ENCODE measurements at regions not wholly inside any gene's neighbourhood (a gene's known extent, or its start where the extent isn't known, plus 50 kb on each side); places are given as distances from the start of the nearest gene placed in this dataset.

DNA sequence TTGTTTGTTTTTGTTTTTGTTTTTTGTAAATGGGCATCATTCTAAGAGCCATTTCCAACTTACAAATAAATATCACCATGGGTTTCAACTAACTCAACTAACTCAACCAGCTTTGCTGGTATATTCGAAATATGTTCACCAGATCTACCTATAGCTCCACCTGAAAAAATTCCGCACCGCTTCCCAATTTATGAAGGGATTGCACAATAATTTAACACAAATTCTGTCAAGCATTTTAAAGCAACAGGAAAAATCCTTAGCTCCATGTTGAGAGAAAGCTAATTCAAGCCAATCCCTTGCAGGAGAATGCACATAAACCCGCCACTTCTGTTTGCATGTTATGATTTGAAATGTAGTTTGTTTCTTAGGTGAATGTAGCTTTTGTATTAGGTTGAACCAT, 417.8 kb downstream of the EFNB2 start:
- H3K4me1 Mint-ChIP-seq (ENCODE audit: low read depth) = peaks cover 83% of the 10 kb centered on the region
- peak overlapping the region; percentile 30; the same call in 1 of the 2 replicates for H3K27ac Mint-ChIP-seq
- TF ChIP-seq, protein P1, sequence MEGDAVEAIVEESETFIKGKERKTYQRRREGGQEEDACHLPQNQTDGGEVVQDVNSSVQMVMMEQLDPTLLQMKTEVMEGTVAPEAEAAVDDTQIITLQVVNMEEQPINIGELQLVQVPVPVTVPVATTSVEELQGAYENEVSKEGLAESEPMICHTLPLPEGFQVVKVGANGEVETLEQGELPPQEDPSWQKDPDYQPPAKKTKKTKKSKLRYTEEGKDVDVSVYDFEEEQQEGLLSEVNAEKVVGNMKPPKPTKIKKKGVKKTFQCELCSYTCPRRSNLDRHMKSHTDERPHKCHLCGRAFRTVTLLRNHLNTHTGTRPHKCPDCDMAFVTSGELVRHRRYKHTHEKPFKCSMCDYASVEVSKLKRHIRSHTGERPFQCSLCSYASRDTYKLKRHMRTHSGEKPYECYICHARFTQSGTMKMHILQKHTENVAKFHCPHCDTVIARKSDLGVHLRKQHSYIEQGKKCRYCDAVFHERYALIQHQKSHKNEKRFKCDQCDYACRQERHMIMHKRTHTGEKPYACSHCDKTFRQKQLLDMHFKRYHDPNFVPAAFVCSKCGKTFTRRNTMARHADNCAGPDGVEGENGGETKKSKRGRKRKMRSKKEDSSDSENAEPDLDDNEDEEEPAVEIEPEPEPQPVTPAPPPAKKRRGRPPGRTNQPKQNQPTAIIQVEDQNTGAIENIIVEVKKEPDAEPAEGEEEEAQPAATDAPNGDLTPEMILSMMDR (IDR thresholded peaks at IDR 0.05) = no peak
- H3K9me3 Mint-ChIP-seq = no peaks in the 10 kb centered on the region
- no peaks in the 10 kb centered on the region; the same call in 1 of the 2 replicates for H3K36me3 Mint-ChIP-seq (ENCODE audit: low read depth)
- DNase-seq = no peak
- H3K27me3 Mint-ChIP-seq (ENCODE audit: insufficient read depth) = peaks cover 1% of the 10 kb centered on the region; the same call in 1 of the 2 replicates
- H3K4me3 Mint-ChIP-seq = peak overlapping the region; percentile 35; the same call in 1 of the 2 replicates

DNA sequence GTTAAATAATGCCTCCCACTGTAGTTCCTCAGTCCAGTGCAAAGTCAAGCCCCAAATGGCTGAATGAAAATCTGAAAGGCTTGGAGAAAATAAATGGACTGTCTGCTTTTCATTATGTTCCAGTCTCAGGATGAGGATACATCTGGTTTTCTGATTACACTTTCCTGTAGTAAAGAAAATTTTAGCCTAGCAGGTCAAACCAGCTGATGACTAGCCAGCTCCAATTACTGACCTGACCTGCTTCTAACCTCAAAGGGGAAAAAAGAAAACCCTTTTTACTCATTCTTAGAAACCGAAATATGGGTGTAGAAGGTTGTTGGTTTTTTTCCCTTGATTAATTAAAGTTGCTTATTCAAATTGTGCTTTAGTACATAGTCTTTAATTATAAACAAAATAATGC, 418.4 kb downstream of the EFNB2 start:
- TF ChIP-seq, protein P1 (IDR thresholded peaks at IDR 0.05) = no peak
- Mint-ChIP-seq H3K4me3 (no peak overlapping the region), H3K27me3 (ENCODE audit: insufficient read depth) (peaks cover 1% of the 10 kb centered on the region; the same call in 1 of the 2 replicates), H3K27ac (peak overlapping the region; percentile 13; the same call in 1 of the 2 replicates), H3K4me1 (ENCODE audit: low read depth) (peaks cover 87% of the 10 kb centered on the region), H3K9me3 (no peaks in the 10 kb centered on the region), H3K36me3 (ENCODE audit: low read depth) (no peaks in the 10 kb centered on the region; the same call in 1 of the 2 replicates)
- peak; percentile 14 for DNase-seq

DNA sequence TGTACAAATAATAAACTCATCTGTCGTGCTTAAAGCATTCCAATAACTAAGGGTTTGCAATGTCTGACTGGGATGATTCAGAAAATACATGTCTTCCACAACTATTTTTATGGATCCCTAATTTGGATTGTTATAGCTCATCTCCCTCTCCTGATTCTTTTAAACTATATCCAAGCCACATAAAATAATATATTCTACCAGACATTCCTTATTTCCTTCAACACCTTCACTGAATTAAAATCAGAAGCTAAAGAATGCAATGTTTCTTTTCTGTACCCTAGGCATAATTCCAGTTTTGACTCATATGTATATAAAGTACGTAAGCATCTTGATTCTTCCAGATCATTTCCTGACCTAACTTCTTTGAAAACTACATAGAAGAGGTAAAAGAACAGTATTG, 420.4 kb downstream of the EFNB2 start:
- Mint-ChIP-seq H3K4me1 (ENCODE audit: low read depth) (peaks cover 84% of the 10 kb centered on the region), H3K27ac (peak overlapping the region; percentile 56), H3K4me3 (peak overlapping the region; percentile 15; the same call in 1 of the 2 replicates), H3K9me3 (no peaks in the 10 kb centered on the region), H3K27me3 (ENCODE audit: insufficient read depth) (peaks cover 1% of the 10 kb centered on the region; the same call in 1 of the 2 replicates), H3K36me3 (ENCODE audit: low read depth) (no peaks in the 10 kb centered on the region; the same call in 1 of the 2 replicates)
- TF ChIP-seq, protein P1 (IDR thresholded peaks at IDR 0.05) = no peak
- DNase-seq = peak; percentile 48

DNA sequence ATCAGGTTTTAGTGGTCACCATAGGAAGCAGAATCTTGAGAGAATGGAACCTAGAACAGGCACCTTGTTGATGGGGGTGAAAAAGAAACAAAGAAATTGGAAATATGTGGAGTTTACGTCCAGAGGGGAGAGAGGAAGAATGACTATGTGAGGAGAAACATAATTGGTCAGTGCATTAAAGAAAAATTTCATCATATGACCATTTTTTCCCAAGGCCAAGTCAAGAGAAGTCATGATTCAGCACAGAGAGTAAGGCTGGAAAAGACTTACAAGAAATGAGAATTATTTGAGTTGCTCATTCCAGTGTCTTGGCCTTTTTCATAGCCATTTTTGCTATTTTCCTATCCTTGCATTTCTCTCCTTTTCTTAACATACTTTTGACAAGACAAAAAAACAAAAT, 421.7 kb downstream of the EFNB2 start:
- no peaks in the 10 kb centered on the region; the same call in 1 of the 2 replicates for H3K36me3 Mint-ChIP-seq (ENCODE audit: low read depth)
- H3K4me3 Mint-ChIP-seq = no peak overlapping the region
- no peak overlapping the region for H3K27ac Mint-ChIP-seq
- TF ChIP-seq, protein P1 (IDR thresholded peaks at IDR 0.05) = no peak
- DNase-seq = peak; percentile 28
- H3K27me3 Mint-ChIP-seq (ENCODE audit: insufficient read depth) = no peaks in the 10 kb centered on the region
- H3K9me3 Mint-ChIP-seq = no peaks in the 10 kb centered on the region
- peaks cover 87% of the 10 kb centered on the region for H3K4me1 Mint-ChIP-seq (ENCODE audit: low read depth)

DNA sequence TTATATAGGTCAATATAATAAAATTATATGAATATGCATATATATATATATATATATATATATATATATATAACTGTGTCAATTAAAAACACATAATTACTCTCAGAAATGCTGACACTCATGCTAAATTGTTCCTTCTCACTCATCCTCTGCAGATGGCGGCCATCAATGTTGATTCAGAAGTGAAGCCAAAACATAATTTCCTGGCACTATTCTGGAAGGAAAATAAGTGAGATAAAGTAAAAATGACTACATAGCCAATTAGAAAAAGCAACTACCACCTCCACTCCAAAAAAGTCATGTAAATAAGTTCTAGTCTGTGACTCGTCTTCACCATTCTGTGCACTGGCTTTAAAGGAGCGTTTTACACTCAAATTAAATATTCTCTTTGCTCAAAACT, 423.3 kb downstream of the EFNB2 start:
- TF ChIP-seq, protein P1 (IDR thresholded peaks at IDR 0.05) = no peak
- no peaks in the 10 kb centered on the region for H3K9me3 Mint-ChIP-seq
- no peak for DNase-seq
- H3K4me1 Mint-ChIP-seq (ENCODE audit: low read depth) = peaks cover 87% of the 10 kb centered on the region
- H3K27me3 Mint-ChIP-seq (ENCODE audit: insufficient read depth) = no peaks in the 10 kb centered on the region
- no peaks in the 10 kb centered on the region; the same call in 1 of the 2 replicates for H3K36me3 Mint-ChIP-seq (ENCODE audit: low read depth)
- no peak overlapping the region for H3K27ac Mint-ChIP-seq
- H3K4me3 Mint-ChIP-seq = no peak overlapping the region
